ENCODE measurements at regions not wholly inside any gene's neighbourhood (a gene's known extent, or its start where the extent isn't known, plus 50 kb on each side); places are given as distances from the start of the nearest gene placed in this dataset.

GRCh38 chr2:67046591-67046990 lies 350.5 kb upstream of the ETAA1 start:
- no peaks in the 10 kb centered on the region for H3K79me2 ChIP-seq (replicated peaks; ENCODE audit: insufficient read depth, low read length)
- no peaks in the 10 kb centered on the region for H3F3A ChIP-seq (ENCODE audit: insufficient read depth, low read length, poor library complexity, severe bottlenecking)
- H3K9ac ChIP-seq (ENCODE audit: low read length) = no peak overlapping the region
- H3K4me2 ChIP-seq (ENCODE audit: low read length) = no peak overlapping the region
- H3K27ac ChIP-seq (ENCODE audit: low read length) = no peak overlapping the region
- TF ChIP-seq MXI1 (conservative IDR thresholded peaks at IDR 0.05; ENCODE audit: poor library complexity, severe bottlenecking) = no peak
- no peak for TF ChIP-seq SMC3 (conservative IDR thresholded peaks at IDR 0.05; ENCODE audit: poor library complexity)
- TF ChIP-seq TAF1 (IDR thresholded peaks at IDR 0.05; ENCODE audit: low read depth) = no peak
- TF ChIP-seq CTCF (IDR thresholded peaks at IDR 0.05; ENCODE audit: poor library complexity, severe bottlenecking) = no peak
- TF ChIP-seq REST (IDR thresholded peaks at IDR 0.05; ENCODE audit: borderline replicate concordance) = no peak
- TF ChIP-seq POLR2AphosphoS5 (IDR thresholded peaks at IDR 0.05) = no peak
- no peak for TF ChIP-seq EP300 (conservative IDR thresholded peaks at IDR 0.05; ENCODE audit: poor library complexity, severe bottlenecking)
- no peak for TF ChIP-seq EZH2 (IDR thresholded peaks at IDR 0.05; ENCODE audit: borderline replicate concordance, insufficient read depth, low read length, poor library complexity, severe bottlenecking)
- no peak for TF ChIP-seq RAD21 (conservative IDR thresholded peaks at IDR 0.05)
- H3K36me3 ChIP-seq (ENCODE audit: insufficient read depth, low read length) = no peaks in the 10 kb centered on the region
- no peak overlapping the region for H3K4me3 ChIP-seq (ENCODE audit: low read length)
- no peaks in the 10 kb centered on the region for H3K9me2 ChIP-seq (ENCODE audit: insufficient read depth, low read length)
- H3K9me3 ChIP-seq (ENCODE audit: low read length) = no peaks in the 10 kb centered on the region
- H3K27me3 ChIP-seq (ENCODE audit: insufficient read depth, low read depth, low read length) = no peaks in the 10 kb centered on the region
- no peaks in the 10 kb centered on the region for H4K20me1 ChIP-seq (ENCODE audit: insufficient read depth)
- no peak overlapping the region for H2AFZ ChIP-seq (ENCODE audit: low read depth, low read length)

- no peak overlapping the region for H3K27ac ChIP-seq (ENCODE audit: low read length)
- no peak overlapping the region for H2AFZ ChIP-seq (ENCODE audit: low read depth, low read length)
- H3K79me2 ChIP-seq (replicated peaks; ENCODE audit: insufficient read depth, low read length) = no peaks in the 10 kb centered on the region
- H3K27me3 ChIP-seq (ENCODE audit: insufficient read depth, low read depth, low read length) = no peaks in the 10 kb centered on the region
- H3F3A ChIP-seq (ENCODE audit: insufficient read depth, low read length, poor library complexity, severe bottlenecking) = no peaks in the 10 kb centered on the region
- H3K4me3 ChIP-seq (ENCODE audit: low read length) = no peak overlapping the region
- H3K9me3 ChIP-seq (ENCODE audit: low read length) = no peaks in the 10 kb centered on the region
- no peak overlapping the region for H3K9ac ChIP-seq (ENCODE audit: low read length)
- no peak overlapping the region for H3K4me2 ChIP-seq (ENCODE audit: low read length)
- no peaks in the 10 kb centered on the region for H4K20me1 ChIP-seq (ENCODE audit: insufficient read depth)
- H3K9me2 ChIP-seq (ENCODE audit: insufficient read depth, low read length) = no peaks in the 10 kb centered on the region
- H3K36me3 ChIP-seq (ENCODE audit: insufficient read depth, low read length) = no peaks in the 10 kb centered on the region
- TF ChIP-seq POLR2AphosphoS5 (IDR thresholded peaks at IDR 0.05) (no peak), EZH2 (IDR thresholded peaks at IDR 0.05; ENCODE audit: borderline replicate concordance, insufficient read depth, low read length, poor library complexity, severe bottlenecking) (no peak), RAD21 (conservative IDR thresholded peaks at IDR 0.05) (no peak), EP300 (conservative IDR thresholded peaks at IDR 0.05; ENCODE audit: poor library complexity, severe bottlenecking) (no peak), CTCF (IDR thresholded peaks at IDR 0.05; ENCODE audit: poor library complexity, severe bottlenecking) (no peak), MXI1 (conservative IDR thresholded peaks at IDR 0.05; ENCODE audit: poor library complexity, severe bottlenecking) (no peak), TAF1 (IDR thresholded peaks at IDR 0.05; ENCODE audit: low read depth) (no peak), SMC3 (conservative IDR thresholded peaks at IDR 0.05; ENCODE audit: poor library complexity) (no peak), REST (IDR thresholded peaks at IDR 0.05; ENCODE audit: borderline replicate concordance) (no peak)
Measured at GRCh38 chr2:67048314-67048713, 348.8 kb upstream of the ETAA1 start.
